ENCODE measurements at regions not wholly inside any gene's neighbourhood (a gene's known extent, or its start where the extent isn't known, plus 50 kb on each side); places are given as distances from the start of the nearest gene placed in this dataset.

- TF ChIP-seq, protein P1, sequence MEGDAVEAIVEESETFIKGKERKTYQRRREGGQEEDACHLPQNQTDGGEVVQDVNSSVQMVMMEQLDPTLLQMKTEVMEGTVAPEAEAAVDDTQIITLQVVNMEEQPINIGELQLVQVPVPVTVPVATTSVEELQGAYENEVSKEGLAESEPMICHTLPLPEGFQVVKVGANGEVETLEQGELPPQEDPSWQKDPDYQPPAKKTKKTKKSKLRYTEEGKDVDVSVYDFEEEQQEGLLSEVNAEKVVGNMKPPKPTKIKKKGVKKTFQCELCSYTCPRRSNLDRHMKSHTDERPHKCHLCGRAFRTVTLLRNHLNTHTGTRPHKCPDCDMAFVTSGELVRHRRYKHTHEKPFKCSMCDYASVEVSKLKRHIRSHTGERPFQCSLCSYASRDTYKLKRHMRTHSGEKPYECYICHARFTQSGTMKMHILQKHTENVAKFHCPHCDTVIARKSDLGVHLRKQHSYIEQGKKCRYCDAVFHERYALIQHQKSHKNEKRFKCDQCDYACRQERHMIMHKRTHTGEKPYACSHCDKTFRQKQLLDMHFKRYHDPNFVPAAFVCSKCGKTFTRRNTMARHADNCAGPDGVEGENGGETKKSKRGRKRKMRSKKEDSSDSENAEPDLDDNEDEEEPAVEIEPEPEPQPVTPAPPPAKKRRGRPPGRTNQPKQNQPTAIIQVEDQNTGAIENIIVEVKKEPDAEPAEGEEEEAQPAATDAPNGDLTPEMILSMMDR (IDR thresholded peaks at IDR 0.05; ENCODE audit: extremely low read depth, missing control alignments) = no peak
- DNase-seq (ENCODE audit: low spot score) = no peak
Observed at GRCh38 chr5:22998362-22998761, 145.2 kb upstream of the CDH12 start.

- DNase-seq (ENCODE audit: low spot score) = no peak
- TF ChIP-seq, protein P1 (IDR thresholded peaks at IDR 0.05; ENCODE audit: extremely low read depth, missing control alignments) = no peak
Observed at GRCh38 chr5:22988937-22989336, 135.8 kb upstream of the CDH12 start.

- TF ChIP-seq, protein P1 (IDR thresholded peaks at IDR 0.05; ENCODE audit: extremely low read depth, missing control alignments) = no peak
- no peak for DNase-seq (ENCODE audit: low spot score)
Observed at GRCh38 chr5:22986281-22986680, 133.1 kb upstream of the CDH12 start.

- DNase-seq (ENCODE audit: low spot score) = no peak
- TF ChIP-seq, protein P1 (IDR thresholded peaks at IDR 0.05; ENCODE audit: extremely low read depth, missing control alignments) = no peak
Observed at GRCh38 chr5:22985446-22985845, 132.3 kb upstream of the CDH12 start.

DNA sequence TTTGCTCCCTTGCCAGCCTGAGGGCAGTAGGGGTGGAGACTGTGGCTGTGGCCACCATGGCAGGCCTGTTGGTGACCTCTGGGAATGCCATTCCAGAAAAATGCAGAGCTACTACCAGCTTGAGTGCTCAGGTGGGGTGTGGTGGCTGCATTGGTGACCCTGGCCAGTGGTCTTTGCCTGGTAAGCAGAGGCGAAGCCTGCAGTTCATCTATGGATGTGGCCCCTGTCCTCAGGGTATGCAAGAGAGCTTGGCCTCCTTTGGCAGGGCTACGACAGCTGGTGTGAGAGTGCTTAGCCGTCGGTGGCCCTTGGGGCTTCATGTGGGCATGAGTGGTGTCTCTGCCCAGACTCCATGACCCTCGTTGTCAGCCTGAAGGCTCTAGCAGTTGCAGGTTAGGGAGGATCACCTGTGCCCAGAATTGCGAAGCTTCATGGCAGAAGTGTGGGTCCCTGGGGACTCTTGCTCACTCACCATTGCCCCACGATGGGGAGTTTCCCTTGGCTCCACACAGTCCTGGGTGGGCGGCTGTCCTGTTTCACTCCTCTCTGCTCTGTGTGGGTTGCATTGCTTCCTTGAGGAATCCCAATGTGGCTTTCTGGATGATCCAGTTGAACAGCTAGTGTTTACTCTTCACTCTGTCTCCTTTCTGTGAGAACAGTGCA is 117.9 kb upstream of the CDH12 start:
- TF ChIP-seq, protein P1 (IDR thresholded peaks at IDR 0.05; ENCODE audit: extremely low read depth, missing control alignments) = no peak
- no peak for DNase-seq (ENCODE audit: low spot score)

- DNase-seq (ENCODE audit: low spot score) = no peak
- TF ChIP-seq, protein P1 (IDR thresholded peaks at IDR 0.05; ENCODE audit: extremely low read depth, missing control alignments) = no peak
Observed at GRCh38 chr5:22970491-22970890, 117.3 kb upstream of the CDH12 start.

DNA sequence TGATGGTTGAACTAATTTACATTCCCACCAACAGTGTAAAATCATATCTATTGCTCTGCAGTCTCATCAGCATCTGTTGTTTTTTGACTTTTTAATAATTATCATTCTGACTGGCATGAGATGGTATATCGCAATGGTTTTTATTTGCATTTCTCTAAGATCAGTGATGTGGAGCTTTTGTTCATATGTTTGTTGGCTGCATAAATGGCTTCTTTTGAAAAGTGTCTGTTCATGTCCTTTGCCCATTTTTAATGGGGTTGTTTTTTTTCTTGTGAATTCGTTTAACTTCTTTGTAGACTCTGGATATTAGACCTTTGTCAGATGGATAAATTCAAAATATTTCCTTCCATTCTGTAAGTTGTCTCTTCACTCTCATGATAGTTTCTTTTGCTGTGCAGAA is 115.2 kb upstream of the CDH12 start:
- no peak for DNase-seq (ENCODE audit: low spot score)
- TF ChIP-seq, protein P1 (IDR thresholded peaks at IDR 0.05; ENCODE audit: extremely low read depth, missing control alignments) = no peak

All from GM20000 (cell line).